C1 segment of cervical spinal cord (tissue), 14 donors: ENCODE measurements at regions not wholly inside any gene's neighbourhood (a gene's known extent, or its start where the extent isn't known, plus 50 kb on each side); places are given as distances from the start of the nearest gene placed in this dataset.

ENCODE experiments used
- DNase-seq, 14 donors: peaks; one replicate each; lab custom pipeline; 2025; lab: John Stamatoyannopoulos, UW

- DNase-seq: no peak
These were observed 99.2 kb upstream of the RAPGEF2 start for GRCh38 chr4:159003420-159004253.

- no peak for DNase-seq
These were observed 96.7 kb upstream of the RAPGEF2 start for GRCh38 chr4:159006202-159006601.

GRCh38 chr4:159008671-159009070, 94.2 kb upstream of the RAPGEF2 start:
- DNase-seq: no peak

- DNase-seq: no peak
These were observed 93.4 kb upstream of the RAPGEF2 start for GRCh38 chr4:159009521-159009920.

DNA sequence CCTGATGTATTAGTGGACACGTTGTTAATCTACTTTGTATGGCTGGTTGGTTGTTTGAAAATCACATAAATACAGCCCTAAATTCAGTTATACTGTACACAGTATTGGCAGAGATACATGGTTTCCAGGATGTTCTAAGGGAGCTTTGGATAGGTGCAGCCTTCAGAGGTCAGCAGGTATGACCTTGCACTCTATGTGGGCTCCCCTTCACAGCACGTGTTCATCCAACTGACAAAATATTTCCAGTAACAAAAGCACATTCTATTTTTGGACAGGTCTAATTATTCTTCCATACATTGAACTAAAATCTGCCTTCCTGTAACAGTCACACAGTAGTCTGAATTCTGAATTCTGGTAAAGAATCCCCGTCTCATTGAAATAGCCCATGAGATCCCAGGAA, 92.8 kb upstream of the RAPGEF2 start:
- no peak for DNase-seq

- peak in 12 of 14 donors; percentile 3 to 85 (median 26) for DNase-seq
These were observed 92.2 kb upstream of the RAPGEF2 start for GRCh38 chr4:159010563-159011260.

- no peak for DNase-seq
These were observed 90.5 kb upstream of the RAPGEF2 start for GRCh38 chr4:159012381-159012780.

- DNase-seq: no peak
These were observed 89.2 kb upstream of the RAPGEF2 start for GRCh38 chr4:159013692-159014091.

DNA sequence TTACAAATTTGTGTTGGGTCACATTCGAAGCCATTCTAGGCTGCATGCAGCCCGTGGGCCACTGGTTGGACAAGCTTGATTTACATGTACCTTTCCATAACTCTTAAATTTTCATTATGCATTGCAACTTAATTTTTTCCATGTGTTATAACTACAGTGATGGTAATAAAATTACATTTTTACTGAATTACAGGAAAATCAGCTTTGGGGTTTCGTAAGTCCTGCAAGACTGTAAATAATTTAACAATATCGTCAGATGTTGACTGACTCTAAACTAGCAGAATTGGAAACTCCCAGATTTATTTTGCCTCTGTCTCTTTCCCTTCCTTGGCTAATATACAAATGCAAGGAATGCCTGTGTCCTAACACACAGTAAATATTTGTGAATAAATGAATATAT, 88.0 kb upstream of the RAPGEF2 start:
- no peak for DNase-seq

- no peak for DNase-seq
These were observed 87.0 kb upstream of the RAPGEF2 start for GRCh38 chr4:159015841-159016240.

- DNase-seq: peak in 1 of 14 donors; percentile 1
These were observed 86.3 kb upstream of the RAPGEF2 start for GRCh38 chr4:159016593-159017024.

DNA sequence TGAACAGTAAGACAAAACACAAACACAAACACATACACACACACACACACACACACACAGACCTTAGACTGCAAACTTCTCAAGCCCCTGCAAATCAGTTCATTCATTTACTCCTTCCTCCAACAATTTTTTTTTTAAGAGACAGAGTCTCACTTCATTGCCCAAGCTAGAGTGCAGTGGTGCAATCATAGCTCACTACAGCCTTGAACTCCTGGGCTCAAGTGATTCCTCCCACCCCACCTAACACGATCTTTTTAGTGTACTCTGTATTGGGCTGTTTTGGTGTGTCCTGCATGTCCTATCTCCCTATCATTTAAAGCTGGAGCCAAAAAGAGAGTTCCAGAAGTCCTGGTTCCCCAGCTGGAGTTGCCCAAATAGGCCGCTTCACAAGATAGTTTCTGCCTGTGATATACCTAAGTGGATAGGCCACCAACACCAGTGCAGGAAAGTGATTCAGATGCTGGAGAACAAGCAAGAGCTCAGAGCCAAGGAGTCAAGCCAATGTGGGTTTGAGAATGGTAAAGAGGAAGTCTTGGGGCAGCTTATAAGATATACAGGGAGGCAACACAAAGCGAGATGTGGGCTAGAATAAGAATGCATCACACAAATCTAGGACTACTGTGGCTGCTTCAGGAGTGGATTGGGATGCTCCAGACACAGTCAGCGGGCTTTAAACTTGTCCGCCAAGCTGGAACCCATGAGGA, 85.4 kb upstream of the RAPGEF2 start:
- DNase-seq: no peak

DNA sequence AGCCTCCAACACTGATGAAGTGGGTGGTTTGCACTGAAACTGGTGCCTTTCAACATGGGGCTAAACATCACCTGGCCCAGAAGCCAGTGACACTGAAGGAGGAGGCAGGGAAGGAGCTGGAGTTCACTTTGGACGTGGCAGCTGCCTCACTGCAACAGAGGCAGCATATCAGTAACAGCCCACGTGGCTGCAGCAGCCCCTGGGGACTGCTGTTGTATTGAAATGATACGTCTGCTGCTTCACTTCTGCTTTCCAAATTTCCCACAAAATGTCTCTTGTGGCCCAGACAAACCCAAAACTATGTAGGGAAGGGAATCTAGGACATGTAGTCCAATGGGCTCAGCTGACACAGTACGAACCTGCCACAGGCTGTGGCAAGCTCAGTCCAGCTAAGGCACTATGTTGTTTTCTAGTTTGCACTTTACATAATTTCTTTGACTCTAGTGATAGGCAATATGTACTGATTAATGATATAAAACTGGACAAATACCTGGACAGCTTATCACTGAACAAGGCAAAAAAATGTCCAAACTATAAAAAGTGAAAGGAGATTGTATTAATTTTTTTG, 84.7 kb upstream of the RAPGEF2 start:
- DNase-seq: no peak

DNA sequence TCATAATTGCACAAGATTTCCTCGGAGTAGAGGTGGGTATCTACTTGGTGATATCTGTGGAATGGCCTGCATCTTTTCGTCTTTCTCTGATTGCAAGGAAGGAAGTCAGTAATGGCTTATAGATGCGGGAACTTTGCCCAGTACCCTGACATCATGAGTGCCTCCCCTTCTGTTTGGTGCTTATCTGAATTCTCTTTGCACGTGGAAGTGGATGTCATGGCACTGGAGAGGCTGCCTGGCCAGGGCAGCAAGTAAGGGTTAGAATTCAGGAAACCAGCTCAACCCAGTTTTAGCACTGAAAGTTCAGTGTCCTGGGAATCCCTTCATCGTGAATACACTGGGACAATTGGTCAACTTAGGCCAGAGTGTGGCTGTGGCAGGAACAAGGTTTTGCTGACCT, 83.5 kb upstream of the RAPGEF2 start:
- DNase-seq: no peak

GRCh38 chr4:159021597-159022385, 81.1 kb upstream of the RAPGEF2 start:
- DNase-seq: no peak

DNA sequence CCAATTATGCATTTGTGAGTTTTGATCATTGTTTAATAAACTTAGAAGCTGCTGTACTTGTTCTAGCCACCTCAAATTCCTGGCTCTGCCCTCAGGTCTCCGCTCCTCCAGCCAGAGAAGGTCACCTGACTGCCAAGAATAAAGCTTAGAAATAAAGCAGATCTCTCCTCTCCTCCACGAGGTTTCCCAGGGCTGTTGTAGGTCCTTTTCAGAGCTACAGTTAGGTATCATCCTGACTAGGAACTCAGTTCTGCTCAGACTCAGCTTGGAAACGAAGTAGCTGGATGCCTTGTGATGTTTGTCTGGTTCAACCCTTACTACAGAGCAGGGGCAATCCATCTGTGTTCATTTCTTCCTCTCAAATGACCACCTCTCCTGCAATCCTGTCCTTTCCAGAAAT, 79.1 kb upstream of the RAPGEF2 start:
- DNase-seq: no peak

DNA sequence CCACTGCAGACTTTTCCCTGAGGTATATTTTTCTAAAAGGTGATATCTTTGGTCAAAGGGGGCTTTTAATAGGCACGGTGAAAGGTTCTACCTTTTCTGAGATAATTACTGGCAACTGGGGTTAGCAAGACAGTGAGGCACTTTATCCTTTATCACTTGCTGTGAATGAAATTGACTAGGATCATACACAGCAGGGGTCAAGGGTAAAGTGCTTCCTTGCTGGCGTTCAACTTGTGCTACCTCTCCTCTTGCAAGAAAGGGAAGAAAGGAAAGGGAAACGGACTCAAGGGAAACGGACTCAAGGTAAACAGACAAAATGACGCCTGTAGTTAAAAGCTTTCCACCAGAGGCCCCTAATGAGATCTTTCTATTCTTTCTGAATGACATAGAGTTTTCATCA, 78.6 kb upstream of the RAPGEF2 start:
- DNase-seq: no peak

GRCh38 chr4:159024828-159025227, 78.1 kb upstream of the RAPGEF2 start:
- no peak for DNase-seq

DNA sequence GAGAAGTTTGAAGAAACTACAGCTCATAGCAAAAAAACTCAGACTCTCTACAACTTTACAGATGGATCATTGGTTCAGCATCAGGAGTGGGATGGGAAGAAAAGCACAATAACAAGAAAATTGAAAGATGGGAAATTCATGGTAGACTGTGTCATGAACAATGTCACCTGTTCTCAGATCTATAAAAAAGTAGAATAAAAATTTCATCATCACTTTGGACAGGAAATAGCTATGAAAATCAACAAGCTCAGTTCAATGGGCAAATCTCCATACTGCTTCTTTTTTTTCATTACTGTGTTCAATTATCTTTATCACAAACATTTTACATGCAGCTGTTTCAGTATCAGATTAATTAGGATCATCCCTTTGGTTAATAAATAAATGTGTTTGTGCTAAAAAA, 76.5 kb upstream of the RAPGEF2 start:
- DNase-seq: no peak

DNA sequence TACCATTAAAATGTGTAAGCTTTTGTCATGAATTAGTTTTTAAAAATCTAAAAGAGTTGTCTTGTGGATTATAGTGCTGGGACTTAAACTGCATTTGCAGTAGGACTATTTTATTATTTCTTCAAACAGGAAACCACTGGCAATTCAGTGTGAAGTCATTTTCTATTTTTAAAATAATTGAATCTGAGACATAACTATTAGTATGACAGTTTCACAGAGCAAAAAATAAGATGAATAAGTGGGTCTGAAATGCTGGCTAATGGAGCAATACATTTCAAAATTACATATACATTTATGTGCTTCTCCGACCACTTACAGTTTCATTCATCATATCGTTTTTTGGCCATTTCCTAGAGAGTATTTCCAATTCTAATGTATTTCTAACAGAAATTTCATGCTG, 75.3 kb upstream of the RAPGEF2 start:
- DNase-seq: no peak

DNA sequence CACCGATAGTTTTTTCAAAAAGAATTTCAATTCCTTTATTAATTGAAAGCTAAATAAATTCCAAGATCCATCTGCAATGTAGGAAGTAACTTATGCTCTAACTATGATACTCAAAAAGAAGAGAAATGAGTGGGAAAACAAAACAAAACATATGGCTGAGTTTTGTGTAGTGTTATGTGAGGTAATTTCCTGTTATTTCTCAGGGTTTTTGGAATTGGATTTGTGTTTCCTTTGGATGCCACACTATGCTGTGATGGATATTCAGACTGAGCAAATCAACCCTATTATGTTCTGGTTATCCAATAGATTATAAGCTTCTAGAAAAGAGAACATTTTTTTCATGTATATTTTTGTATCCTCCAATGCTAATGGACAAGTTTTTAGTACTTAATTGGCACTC, 73.4 kb upstream of the RAPGEF2 start:
- DNase-seq: no peak
